ENCODE measurements at regions not wholly inside any gene's neighbourhood (a gene's known extent, or its start where the extent isn't known, plus 50 kb on each side); places are given as distances from the start of the nearest gene placed in this dataset.

- no peak overlapping the region for H3K4me2 ChIP-seq (ENCODE audit: insufficient read depth in 1 of 2, low read depth in 2 of 2, low read length in 2 of 2)
- no peaks in the 10 kb centered on the region for H3K79me1 ChIP-seq (ENCODE audit: low read depth, low read length)
- H4K5ac ChIP-seq (ENCODE audit: insufficient read length, low read depth, low read length), result no peak overlapping the region
- H2BK5ac ChIP-seq (ENCODE audit: low read depth, low read length), result no peak overlapping the region
- no peak overlapping the region for H2BK20ac ChIP-seq (ENCODE audit: low read length)
- H3K23me2 ChIP-seq (ENCODE audit: low read depth, low read length), result peaks cover 10% of the 10 kb centered on the region
- no peak overlapping the region for H4K91ac ChIP-seq (replicated peaks; ENCODE audit: insufficient read length, low read length)
- DNase-seq (ENCODE audit: low read depth in 1 of 2, low spot score in 2 of 2) (no peak), FAIRE-seq (no peak)
- peaks cover 0 to 20% of the 10 kb centered on the region in 2 experiments; a peak in 2 of 4 replicates for H3K79me2 ChIP-seq (ENCODE audit: control insufficient read depth in 1 of 2, insufficient read depth in 2 of 2, low read length in 2 of 2)
- no peak overlapping the region for H3K4ac ChIP-seq (replicated peaks; ENCODE audit: insufficient read length, low read depth, low read length)
- ChIA-PET POLR2A (ENCODE audit: partially characterized antibody) (interaction anchor here (2.1 kb wide), 1 partner anchor 83 kb away, joined by 4 read pairs; no protein-coding TSS in a partner anchor), CTCF (ENCODE audit: partially characterized antibody) (interaction anchor here (1.4 kb wide), 1 partner anchor 116 kb away, joined by 5 read pairs; no protein-coding TSS in a partner anchor)
- H3K23ac ChIP-seq (ENCODE audit: insufficient read length), result no peak overlapping the region
- no peak overlapping the region for H3K18ac ChIP-seq (ENCODE audit: extremely low read depth, low read length)
- H3K27ac ChIP-seq (ENCODE audit: low read depth, low read length), result no peak overlapping the region
- no peak overlapping the region for H3K14ac ChIP-seq (ENCODE audit: insufficient read length)
- no peak overlapping the region for H2AK5ac ChIP-seq (ENCODE audit: low read depth, low read length)
- H3K36me3 ChIP-seq (ENCODE audit: control insufficient read depth in 2 of 4, insufficient read depth in 4 of 4, low read length in 3 of 4), result no peaks in the 10 kb centered on the region
- no peak overlapping the region for H3K56ac ChIP-seq (replicated peaks; ENCODE audit: insufficient read length, low read depth, low read length)
- 76% methylated on average over 3 of the region's 3 CpGs; no CpG with 5 or more reads in 1 of the 2 experiments for WGBS, 2 experiments (ENCODE audit: extremely low coverage in 1 of 2, insufficient coverage in 1 of 2, insufficient read length in 1 of 2, insufficient replicate concordance in 2 of 2, low coverage in 1 of 2, low lambda C conversion rate in 2 of 2, missing lambda C conversion rate in 1 of 2)
- H4K8ac ChIP-seq (ENCODE audit: extremely low read depth, insufficient read depth, low read length), result no peak overlapping the region
- H3K9me3 ChIP-seq (ENCODE audit: insufficient read depth in 2 of 2, low read depth in 1 of 2, low read length in 1 of 2), result no peaks in the 10 kb centered on the region; a peak in 1 of 4 replicates
- no peak overlapping the region for H3K4me3 ChIP-seq (ENCODE audit: extremely low read depth in 1 of 4, insufficient read depth in 2 of 4, low read depth in 3 of 4, low read length in 4 of 4)
- no peaks in the 10 kb centered on the region for H4K20me1 ChIP-seq (replicated peaks in 1 of 2; ENCODE audit: control insufficient read depth in 1 of 2, insufficient read depth in 2 of 2, low read length in 2 of 2)
- no peak overlapping the region for H2BK12ac ChIP-seq (ENCODE audit: low read depth, low read length)
- peaks cover 0 to 13% (median 4%) of the 10 kb centered on the region in 4 experiments; a peak in 4 of 7 replicates for H3K27me3 ChIP-seq (replicated peaks in 1 of 4; ENCODE audit: control insufficient read depth in 3 of 4, extremely low read depth in 1 of 4, insufficient read depth in 3 of 4, low read length in 3 of 4)
- H3K4me1 ChIP-seq (replicated peaks in 1 of 4; ENCODE audit: control insufficient read depth in 3 of 4, insufficient read depth in 4 of 4, low read length in 3 of 4), result peaks cover 3 to 9% (median 4%) of the 10 kb centered on the region in 4 experiments; a peak in 6 of 7 replicates
- H3K9ac ChIP-seq (replicated peaks in 1 of 4; ENCODE audit: extremely low read depth in 1 of 4, low read depth in 3 of 4, low read length in 3 of 4), result no peak overlapping the region
- H2BK120ac ChIP-seq (replicated peaks; ENCODE audit: low read depth, low read length), result no peak overlapping the region
- no peak overlapping the region for H2BK15ac ChIP-seq (ENCODE audit: low read length)
- no peak overlapping the region for H2AFZ ChIP-seq (ENCODE audit: low read length)
- no peak for TF ChIP-seq RXRA (IDR thresholded peaks at IDR 0.05; ENCODE audit: insufficient read depth, low read depth, low read length)
- no peak for TF ChIP-seq ASH2L (IDR thresholded peaks at IDR 0.05; ENCODE audit: low read length)
- TF ChIP-seq ATF2 (IDR thresholded peaks at IDR 0.05; ENCODE audit: low read length), result no peak
- no peak for TF ChIP-seq CEBPB (IDR thresholded peaks at IDR 0.05; ENCODE audit: low read depth, low read length)
- no peak for TF ChIP-seq TAF7 (optimal IDR thresholded peaks at IDR 0.05; ENCODE audit: borderline replicate concordance, low read depth, low read length)
- no peak for TF ChIP-seq KDM5A (IDR thresholded peaks at IDR 0.05; ENCODE audit: low read length)
- TF ChIP-seq RNF2 (IDR thresholded peaks at IDR 0.05; ENCODE audit: borderline replicate concordance, low read depth, low read length, missing control alignments, poor library complexity, severe bottlenecking), result no peak
- no peak for TF ChIP-seq E2F6 (IDR thresholded peaks at IDR 0.05)
- no peak for TF ChIP-seq CREB1 (IDR thresholded peaks at IDR 0.05)
- no peak for TF ChIP-seq HDAC2 (IDR thresholded peaks at IDR 0.05; ENCODE audit: borderline replicate concordance in 1 of 2, low read depth in 2 of 2, low read length in 2 of 2)
- TF ChIP-seq GABPA (IDR thresholded peaks at IDR 0.05; ENCODE audit: borderline replicate concordance, insufficient read depth, low read length), result no peak
Measured at GRCh38 chr15:29566914-29567313, 255.4 kb downstream of the TJP1 start.

Measured in H1 (cell line).